ENCODE measurements at regions not wholly inside any gene's neighbourhood (a gene's known extent, or its start where the extent isn't known, plus 50 kb on each side); places are given as distances from the start of the nearest gene placed in this dataset.
"Not testable (repeated sequence)": the region's sequence is repeated elsewhere in the genome, so short reads cannot be mapped to it uniquely, and the experiment has no call there.

GRCh38 chr10:3954007-3954406 lies 169.0 kb upstream of the KLF6 start:
- intact Hi-C loops (cut with micrococcal nuclease): not testable (repeated sequence)

GRCh38 chr10:3951993-3952392 lies 167.0 kb upstream of the KLF6 start:
- intact Hi-C loops (cut with micrococcal nuclease): no loop called here

- intact Hi-C loops (cut with micrococcal nuclease): no loop called here
Observed at GRCh38 chr10:3950676-3951275, 165.8 kb upstream of the KLF6 start.

- intact Hi-C loops (cut with micrococcal nuclease): loop anchor here (1.0 to 10.0 kb wide), 11 partner anchors 12 to 705 kb away; partner anchors contain the start of gene KLF6
Observed at GRCh38 chr10:3949711-3950110, 164.7 kb upstream of the KLF6 start.

- intact Hi-C loops (cut with micrococcal nuclease): loop anchor here (1.0 to 10.0 kb wide), 11 partner anchors 12 to 706 kb away; partner anchors contain the start of gene KLF6
Observed at GRCh38 chr10:3948843-3949242, 163.8 kb upstream of the KLF6 start.

GRCh38 chr10:3946234-3947229 lies 161.5 kb upstream of the KLF6 start:
- intact Hi-C loops (cut with micrococcal nuclease): loop anchor here (5.0 to 10.0 kb wide), 2 partner anchors 54 to 708 kb away; no protein-coding TSS in a partner anchor

GRCh38 chr10:3945026-3945425 lies 160.0 kb upstream of the KLF6 start:
- intact Hi-C loops (cut with micrococcal nuclease): loop anchor here (5.0 to 10.0 kb wide), 2 partner anchors 53 to 710 kb away; no protein-coding TSS in a partner anchor

GRCh38 chr10:3944591-3944990 lies 159.6 kb upstream of the KLF6 start:
- intact Hi-C loops (cut with micrococcal nuclease): loop anchor here (10.0 kb wide), 1 partner anchor 710 kb away; no protein-coding TSS in a partner anchor

GRCh38 chr10:3943695-3944257 lies 158.8 kb upstream of the KLF6 start:
- intact Hi-C loops (cut with micrococcal nuclease): loop anchor here (10.0 kb wide), 1 partner anchor 711 kb away; no protein-coding TSS in a partner anchor

GRCh38 chr10:3942937-3943489 lies 158.0 kb upstream of the KLF6 start:
- intact Hi-C loops (cut with micrococcal nuclease): loop anchor here (10.0 kb wide), 1 partner anchor 712 kb away; no protein-coding TSS in a partner anchor

- intact Hi-C loops (cut with micrococcal nuclease): loop anchor here (10.0 kb wide), 1 partner anchor 713 kb away; no protein-coding TSS in a partner anchor
Observed at GRCh38 chr10:3941676-3942075, 156.7 kb upstream of the KLF6 start.

- intact Hi-C loops (cut with micrococcal nuclease): no loop called here
Observed at GRCh38 chr10:3936422-3937040, 151.5 kb upstream of the KLF6 start.

- intact Hi-C loops (cut with micrococcal nuclease): loop anchor here (1.0 to 2.0 kb wide), 11 partner anchors 13 to 195 kb away; no protein-coding TSS in a partner anchor
Observed at GRCh38 chr10:3935933-3936359, 150.9 kb upstream of the KLF6 start.

GRCh38 chr10:3935141-3935540 lies 150.1 kb upstream of the KLF6 start:
- intact Hi-C loops (cut with micrococcal nuclease): loop anchor here (1.0 to 2.0 kb wide), 11 partner anchors 14 to 196 kb away; no protein-coding TSS in a partner anchor

GRCh38 chr10:3933733-3934132 lies 148.7 kb upstream of the KLF6 start:
- intact Hi-C loops (cut with micrococcal nuclease): loop anchor here (2.0 kb wide), 2 partner anchors 47 to 101 kb away; no protein-coding TSS in a partner anchor

- intact Hi-C loops (cut with micrococcal nuclease): no loop called here
Observed at GRCh38 chr10:3932597-3933375, 147.8 kb upstream of the KLF6 start.

- intact Hi-C loops (cut with micrococcal nuclease): no loop called here
Observed at GRCh38 chr10:3931901-3932300, 146.9 kb upstream of the KLF6 start.

GRCh38 chr10:3931224-3931623 lies 146.2 kb upstream of the KLF6 start:
- intact Hi-C loops (cut with micrococcal nuclease): no loop called here

GRCh38 chr10:3928569-3928968 lies 143.6 kb upstream of the KLF6 start:
- intact Hi-C loops (cut with micrococcal nuclease): no loop called here

- intact Hi-C loops (cut with micrococcal nuclease): no loop called here
Observed at GRCh38 chr10:3928078-3928477, 143.1 kb upstream of the KLF6 start.
